NCI-H526 (cell line): ENCODE measurements at regions not wholly inside any gene's neighbourhood (a gene's known extent, or its start where the extent isn't known, plus 50 kb on each side); places are given as distances from the start of the nearest gene placed in this dataset.

ENCODE experiments used
- DNase-seq, 2 experiments: peaks; one replicate each; lab custom pipeline; 2025; lab: John Stamatoyannopoulos, UW

GRCh38 chr9:95620722-95621121, 104.0 kb upstream of the PTCH1 start:
- no peak for DNase-seq

GRCh38 chr9:95620314-95620713, 103.5 kb upstream of the PTCH1 start:
- no peak for DNase-seq

DNA sequence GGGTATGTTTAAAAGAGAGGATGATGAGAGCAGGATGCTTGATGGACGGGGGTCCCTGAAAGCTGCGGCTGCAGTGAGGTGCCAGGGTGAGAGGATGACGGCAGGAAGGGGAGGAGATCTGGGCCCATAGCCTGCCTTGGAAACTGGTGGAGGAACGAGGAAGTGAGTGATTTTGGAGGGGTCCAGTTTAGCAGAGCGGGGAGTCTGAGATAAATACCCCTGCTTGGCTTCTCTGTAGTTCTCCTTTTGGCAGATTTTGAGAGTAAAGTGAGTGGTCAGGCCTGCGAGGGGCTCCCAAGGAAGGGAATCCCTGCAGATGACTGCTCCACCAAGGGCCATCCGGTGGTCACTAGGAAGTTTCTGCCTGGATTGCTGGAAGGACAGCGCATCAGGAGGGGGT, 98.5 kb upstream of the PTCH1 start:
- DNase-seq = no peak

DNA sequence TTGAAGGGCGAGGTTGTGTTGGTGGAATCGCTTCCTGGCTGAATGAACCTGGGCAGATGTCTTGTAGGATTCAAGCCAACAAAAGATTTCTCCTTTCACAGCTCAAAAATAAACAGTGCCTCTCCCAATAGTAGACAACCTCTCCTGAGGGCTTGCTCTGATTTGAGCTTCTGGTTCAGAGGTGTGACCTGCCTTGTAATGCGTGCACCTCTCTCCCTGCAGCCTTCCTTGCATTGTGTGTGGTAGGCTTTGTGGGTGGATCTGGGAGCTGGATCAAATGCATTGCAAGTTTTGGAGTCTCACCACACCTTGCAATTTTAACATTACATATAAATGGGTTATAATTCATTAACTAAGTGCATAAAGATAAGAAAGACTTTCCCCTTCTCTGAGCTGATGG, 96.9 kb upstream of the PTCH1 start:
- no peak for DNase-seq

DNA sequence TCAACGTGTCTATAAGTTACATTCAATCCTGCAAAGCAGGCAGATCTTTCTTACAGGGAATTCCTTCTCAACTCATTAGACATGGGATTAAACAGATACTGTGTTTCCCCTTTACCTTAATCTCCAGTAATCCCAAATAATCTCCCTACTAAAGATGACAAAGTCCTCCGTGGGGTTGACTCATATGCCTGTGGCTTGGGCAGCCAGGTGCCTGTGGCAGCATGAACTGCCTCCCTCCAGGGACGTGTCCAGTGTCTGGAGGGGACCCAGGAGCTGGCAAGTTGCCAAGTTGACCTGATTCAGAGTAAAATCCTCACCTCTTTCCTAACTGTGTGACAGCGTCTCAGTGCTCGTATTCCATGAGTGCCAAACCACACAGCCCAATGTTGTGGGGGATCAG, 94.6 kb upstream of the PTCH1 start:
- no peak for DNase-seq

- no peak for DNase-seq
These were observed 93.4 kb upstream of the PTCH1 start for GRCh38 chr9:95610006-95610785.

- DNase-seq = no peak
These were observed 92.7 kb upstream of the PTCH1 start for GRCh38 chr9:95609426-95609825.

DNA sequence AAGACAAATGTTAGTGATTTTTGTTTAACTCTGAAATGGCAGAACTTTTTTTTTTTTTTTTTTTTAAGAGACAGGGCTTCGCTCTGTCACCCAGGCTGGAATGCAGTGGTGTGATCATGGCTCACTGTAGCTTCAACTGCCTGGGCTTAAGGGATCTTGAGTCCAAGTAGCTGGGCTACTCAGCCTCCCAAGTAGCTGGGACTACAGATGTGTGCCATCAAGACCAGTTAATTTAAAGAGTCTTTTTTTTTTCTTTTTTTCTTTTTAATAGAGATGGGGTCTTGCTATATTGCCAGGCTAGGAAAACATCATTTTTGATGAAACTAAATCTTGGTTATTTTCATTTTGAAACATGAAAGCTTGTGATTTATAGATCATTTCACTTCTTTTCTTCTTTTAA, 91.6 kb upstream of the PTCH1 start:
- no peak for DNase-seq

DNA sequence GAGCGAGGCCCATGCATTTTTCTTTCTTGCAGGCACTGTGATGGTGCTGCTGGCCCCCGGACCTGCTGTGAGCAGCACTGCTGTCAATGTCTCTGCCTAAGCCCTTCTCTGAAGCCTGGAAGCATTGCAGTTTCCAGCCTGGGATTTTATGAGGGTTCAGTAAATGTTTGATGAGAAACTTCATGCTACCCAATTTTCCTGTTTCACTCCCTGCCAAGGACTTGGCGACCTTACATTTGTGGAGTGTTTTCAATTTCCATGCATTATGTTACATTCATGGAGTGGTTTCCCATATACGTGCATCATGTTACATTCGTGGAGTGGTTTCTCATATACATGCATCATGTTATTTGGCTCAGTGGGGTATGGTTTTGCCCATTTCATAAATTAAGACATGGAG, 90.7 kb upstream of the PTCH1 start:
- DNase-seq = no peak

DNA sequence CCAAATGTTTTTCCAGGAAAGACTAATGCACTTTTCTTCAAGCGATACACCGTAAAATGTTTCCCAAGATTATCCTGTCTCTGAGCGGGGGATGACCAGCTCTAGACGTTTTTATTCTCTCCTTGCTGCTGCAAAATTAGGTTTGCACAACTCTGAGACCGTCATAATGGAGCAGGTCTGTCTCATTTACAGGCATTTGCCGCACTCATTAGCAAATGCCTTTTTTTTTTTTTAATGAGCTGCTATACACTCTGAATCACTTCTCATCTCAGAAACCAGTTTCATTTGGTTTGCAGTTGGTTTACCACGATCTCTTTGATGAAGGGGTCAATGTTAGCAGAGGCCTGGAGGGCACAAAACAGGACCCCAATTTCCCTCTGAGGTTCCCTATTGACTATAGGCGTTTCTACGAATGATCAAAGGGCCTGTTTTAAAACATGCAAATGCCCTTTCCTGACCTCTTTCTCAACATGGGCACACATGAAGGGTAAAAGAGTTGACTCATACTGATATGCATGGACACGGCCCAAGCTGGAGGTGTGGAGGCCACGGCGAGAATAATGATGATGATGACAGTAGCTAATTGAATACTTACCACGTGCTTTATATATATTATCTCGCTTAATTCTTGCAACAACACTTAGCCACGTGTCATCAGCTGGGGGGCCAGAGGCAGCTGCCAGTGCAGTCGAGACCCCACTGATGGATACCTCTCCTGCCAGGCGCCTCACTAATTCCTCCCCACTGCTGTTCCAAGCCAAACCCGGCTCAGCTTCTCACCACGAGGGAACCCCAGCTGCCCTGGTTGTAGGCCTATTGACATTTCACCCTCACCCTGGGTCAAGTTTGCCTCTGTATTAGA, 89.9 kb upstream of the PTCH1 start:
- DNase-seq = no peak

DNA sequence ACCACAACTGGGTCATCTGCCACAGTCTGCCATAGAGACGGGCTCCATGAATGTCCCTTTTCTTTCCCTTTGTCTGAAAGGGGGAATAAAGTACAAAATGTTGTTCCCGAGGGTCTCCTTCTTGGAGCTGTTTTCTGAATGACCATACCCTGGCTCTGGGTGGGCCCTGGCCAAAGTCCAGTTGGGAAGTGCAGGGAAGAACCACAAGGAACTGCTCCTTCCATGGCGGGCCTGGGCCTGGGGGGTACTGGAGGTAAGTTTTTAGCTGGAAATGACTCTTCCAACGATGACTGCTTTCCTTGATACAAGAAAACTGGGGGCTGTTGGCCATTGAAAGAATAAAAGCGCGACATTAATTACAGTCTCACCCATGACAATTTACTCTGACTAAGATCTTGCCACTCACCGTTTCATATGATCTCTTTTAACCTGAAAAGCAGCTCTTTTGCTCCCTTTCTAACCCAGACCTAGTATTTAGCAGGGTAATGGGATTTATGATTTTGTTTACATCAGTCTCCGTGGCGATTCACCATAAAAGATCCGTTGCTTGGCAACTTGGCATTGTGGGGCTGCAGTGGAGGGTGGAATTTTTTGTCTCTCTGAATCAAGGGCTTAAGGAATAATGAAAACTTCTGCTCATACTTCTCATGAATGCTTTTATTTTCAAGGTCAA, 89.2 kb upstream of the PTCH1 start:
- no peak for DNase-seq

- DNase-seq = no peak
These were observed 88.3 kb upstream of the PTCH1 start for GRCh38 chr9:95605101-95605500.

DNA sequence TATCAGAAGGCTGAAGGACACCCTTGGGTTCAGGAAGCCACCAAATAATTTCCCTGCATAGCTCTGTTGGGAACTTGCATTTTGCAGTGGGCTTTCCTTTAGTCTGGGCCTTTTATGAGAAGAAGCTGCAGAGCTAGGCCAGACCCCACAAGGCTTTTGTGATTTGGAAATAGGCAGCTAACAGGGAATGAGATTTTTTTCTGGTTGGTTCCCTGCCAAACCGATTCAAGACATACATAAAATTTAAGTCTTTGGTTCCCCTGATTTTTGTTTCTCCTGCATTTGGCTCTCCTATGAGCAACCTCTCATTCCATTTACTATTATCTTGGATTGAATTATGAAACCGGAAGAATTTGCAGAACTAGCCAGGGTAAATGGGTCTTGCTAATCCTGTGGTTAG, 81.5 kb upstream of the PTCH1 start:
- no peak for DNase-seq

- DNase-seq = no peak
These were observed 79.0 kb upstream of the PTCH1 start for GRCh38 chr9:95595721-95596295.

GRCh38 chr9:95592931-95593330, 76.2 kb upstream of the PTCH1 start:
- no peak for DNase-seq

DNA sequence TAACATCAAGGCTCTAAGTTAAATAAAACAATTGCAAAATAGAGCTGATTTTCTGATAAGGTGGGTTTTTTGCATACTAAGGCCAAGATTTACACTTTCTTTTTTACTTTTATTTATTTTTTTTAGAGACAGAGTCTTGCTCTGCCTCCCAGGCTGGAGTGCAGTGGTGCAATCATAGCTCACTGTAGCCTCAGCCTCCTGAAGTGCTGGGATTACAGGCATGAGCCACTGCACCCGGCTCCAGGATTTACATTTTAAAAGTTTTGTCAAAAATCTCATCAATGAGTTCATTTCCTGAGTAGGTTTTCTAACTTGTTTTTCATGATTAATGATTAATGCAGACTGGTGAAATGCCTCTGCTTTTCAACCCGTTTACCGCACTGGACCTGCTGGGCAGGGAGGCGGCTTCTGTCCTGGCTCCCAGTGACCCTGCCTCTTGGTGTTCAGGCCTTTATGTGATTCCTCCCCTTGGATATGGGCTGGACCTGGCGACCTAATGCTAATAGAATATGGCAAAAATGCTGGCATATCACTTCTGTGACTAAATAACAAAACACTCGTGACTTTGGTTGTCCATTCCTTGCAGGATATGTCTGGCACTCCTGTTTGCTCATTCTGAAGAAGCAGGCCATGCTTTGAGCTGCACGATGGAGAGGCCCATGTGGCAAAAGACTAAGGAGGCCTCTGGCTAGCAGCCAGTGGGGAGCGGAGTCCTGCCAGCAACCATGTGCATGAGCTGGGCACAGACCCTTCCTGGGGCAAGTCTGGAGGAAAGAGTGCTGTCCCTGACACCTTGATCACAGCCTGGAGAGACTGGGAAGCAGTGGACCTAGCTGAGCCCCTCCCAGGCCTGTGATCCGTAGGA, 72.2 kb upstream of the PTCH1 start:
- DNase-seq = no peak

DNA sequence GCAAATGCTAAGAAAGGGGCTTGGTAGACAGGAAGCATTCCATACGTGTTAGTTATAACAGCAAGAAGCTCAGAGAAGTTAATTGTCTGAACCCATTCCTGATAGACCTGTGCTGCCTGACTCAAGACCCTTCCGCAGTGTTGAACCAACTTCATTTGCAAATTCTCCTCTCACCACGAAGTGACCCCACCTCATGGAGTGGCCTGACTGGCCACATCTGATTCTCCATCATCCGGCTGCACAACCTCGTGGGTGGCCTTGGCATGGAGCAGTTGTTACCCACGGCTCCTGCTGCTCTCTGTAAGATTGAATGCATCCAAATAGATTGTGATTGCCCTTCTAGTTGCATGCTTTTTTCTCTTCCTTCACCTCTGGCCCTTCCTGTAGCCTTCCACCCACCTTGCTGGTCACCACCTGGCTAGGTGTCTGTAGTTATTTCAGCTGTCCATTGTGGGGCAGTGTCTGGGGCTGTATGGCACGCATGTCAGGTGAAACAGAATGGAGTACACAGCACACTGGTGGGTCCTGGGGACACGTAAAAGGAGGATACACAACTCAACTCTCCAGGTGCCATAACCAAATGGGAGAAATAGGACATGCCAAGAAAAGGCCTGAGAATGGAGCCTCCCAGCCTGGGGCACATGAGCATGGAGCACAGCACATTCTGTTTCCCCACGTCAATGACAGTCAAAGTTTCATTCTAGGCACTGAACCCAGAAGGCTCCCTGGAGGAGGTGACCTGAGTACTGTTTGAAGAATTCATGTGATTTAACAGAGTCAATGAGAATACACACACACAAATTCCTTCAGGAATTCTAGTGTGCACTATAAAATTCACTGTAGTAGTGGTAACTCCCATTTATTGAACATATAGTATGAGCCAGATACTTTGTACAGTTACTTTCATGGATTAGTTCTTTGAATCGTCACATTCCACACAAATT, 70.5 kb upstream of the PTCH1 start:
- no peak for DNase-seq

- no peak for DNase-seq
These were observed 69.6 kb upstream of the PTCH1 start for GRCh38 chr9:95586326-95586725.

DNA sequence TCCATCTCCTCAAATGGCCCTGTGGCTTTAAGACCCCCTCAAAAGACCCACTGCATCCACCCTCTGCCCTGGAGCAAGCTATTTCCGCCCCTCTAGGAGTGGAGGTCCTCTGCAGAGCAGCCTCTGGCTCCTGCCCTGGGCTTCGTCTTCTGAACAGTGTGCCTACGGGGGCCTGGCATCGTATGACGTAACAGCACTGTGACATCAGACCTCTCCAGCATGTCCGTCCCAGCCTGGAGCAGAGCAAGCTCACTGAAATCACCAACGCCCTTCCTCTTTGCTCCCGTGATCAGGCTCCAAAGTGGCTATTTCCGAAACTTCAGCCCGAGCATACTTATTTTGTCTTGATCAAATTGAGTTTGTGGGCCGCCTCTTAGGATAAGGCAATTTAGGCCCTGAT, 69.1 kb upstream of the PTCH1 start:
- DNase-seq = no peak

DNA sequence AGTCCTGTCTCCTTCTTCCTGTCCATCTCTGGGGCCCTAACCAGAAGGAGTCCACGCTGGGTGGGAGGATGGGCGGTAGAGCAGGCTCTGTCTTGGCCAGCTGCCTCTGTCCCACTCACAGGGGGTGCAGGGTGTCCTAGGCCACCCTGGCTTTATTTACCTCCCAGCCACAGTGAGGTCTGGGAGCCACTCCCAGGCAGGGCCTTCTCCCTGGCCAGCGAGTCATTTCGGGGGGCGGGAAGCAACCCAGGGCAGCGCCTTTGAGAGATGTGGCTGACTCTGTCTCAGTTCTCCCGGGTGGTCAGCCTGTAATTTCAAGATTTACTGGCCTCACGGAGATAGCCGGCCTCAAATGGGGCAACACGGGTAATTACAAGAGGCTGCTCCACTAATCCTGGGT, 67.4 kb upstream of the PTCH1 start:
- no peak for DNase-seq
